ENCODE measurements at regions not wholly inside any gene's neighbourhood (a gene's known extent, or its start where the extent isn't known, plus 50 kb on each side); places are given as distances from the start of the nearest gene placed in this dataset.

DNA sequence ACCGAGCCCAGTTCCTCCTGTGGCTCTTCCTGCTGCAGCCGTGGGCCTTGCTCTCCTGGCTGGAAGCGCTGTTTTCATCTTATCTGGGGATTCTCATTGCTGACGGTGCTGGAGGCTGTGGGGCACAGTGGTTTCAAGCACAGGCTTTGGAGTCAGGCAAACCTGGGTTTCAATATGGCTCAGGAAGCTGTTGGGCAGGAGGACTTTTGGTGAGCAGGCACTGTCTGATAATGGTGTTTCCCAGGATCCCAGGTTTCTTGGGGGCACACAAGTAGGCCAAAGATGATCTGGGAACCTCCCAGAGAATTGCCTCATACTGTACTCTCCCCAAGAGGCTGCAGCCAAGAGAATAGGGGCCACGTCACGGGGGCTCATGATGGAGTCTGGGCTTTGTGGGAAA, 105.6 kb upstream of the TRABD2B start:
- TF ChIP-seq, protein P1, sequence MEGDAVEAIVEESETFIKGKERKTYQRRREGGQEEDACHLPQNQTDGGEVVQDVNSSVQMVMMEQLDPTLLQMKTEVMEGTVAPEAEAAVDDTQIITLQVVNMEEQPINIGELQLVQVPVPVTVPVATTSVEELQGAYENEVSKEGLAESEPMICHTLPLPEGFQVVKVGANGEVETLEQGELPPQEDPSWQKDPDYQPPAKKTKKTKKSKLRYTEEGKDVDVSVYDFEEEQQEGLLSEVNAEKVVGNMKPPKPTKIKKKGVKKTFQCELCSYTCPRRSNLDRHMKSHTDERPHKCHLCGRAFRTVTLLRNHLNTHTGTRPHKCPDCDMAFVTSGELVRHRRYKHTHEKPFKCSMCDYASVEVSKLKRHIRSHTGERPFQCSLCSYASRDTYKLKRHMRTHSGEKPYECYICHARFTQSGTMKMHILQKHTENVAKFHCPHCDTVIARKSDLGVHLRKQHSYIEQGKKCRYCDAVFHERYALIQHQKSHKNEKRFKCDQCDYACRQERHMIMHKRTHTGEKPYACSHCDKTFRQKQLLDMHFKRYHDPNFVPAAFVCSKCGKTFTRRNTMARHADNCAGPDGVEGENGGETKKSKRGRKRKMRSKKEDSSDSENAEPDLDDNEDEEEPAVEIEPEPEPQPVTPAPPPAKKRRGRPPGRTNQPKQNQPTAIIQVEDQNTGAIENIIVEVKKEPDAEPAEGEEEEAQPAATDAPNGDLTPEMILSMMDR (conservative IDR thresholded peaks at IDR 0.05; ENCODE audit: low read depth, low read length): no peak
- no peak for TF ChIP-seq POLR2A (IDR thresholded peaks at IDR 0.05; ENCODE audit: low read depth, low read length)
- no peak for TF ChIP-seq FOS (IDR thresholded peaks at IDR 0.05; ENCODE audit: low read depth, low read length)
- TF ChIP-seq RFX5 (IDR thresholded peaks at IDR 0.05; ENCODE audit: low read depth, low read length): no peak
- TF ChIP-seq MAFK (IDR thresholded peaks at IDR 0.05; ENCODE audit: low read depth, low read length): no peak
- TF ChIP-seq SMC3 (IDR thresholded peaks at IDR 0.05; ENCODE audit: low read depth, low read length): no peak
- no peak for TF ChIP-seq CHD1 (IDR thresholded peaks at IDR 0.05; ENCODE audit: low read depth, low read length)
- no peak for TF ChIP-seq RAD21 (IDR thresholded peaks at IDR 0.05; ENCODE audit: low read length)

All from IMR-90 (cell line).